Neutrophil (primary cell): ENCODE measurements at regions not wholly inside any gene's neighbourhood (a gene's known extent, or its start where the extent isn't known, plus 50 kb on each side); places are given as distances from the start of the nearest gene placed in this dataset.

Experiments
- H3K27ac ChIP-seq: fragments of 200-600 bp; sonication (generic); 2 replicates; pipeline ENCODE4 v1.5.1; 2016; ENCODE audit warnings: mild to moderate bottlenecking, moderate library complexity
- H3K27me3 ChIP-seq: fragments of 200-600 bp; sonication (generic); 2 replicates; pipeline ENCODE4 v1.6.0; 2016; ENCODE audit warnings: mild to moderate bottlenecking
- H3K36me3 ChIP-seq: fragments of 200-600 bp; sonication (generic); 2 replicates; pipeline ENCODE4 v1.5.1; 2017
- H3K4me1 ChIP-seq, 2 experiments: fragments of 200-600 bp in 1 of 2; sonication (generic) in 1 of 2; 1 replicate in 1 of 2; 2 replicates in 1 of 2; pipeline versions ENCODE4 v1.5.1 to v1.6.1; 2013 to 2016; ENCODE audit warnings: low read depth in 1 of 2, low read length in 1 of 2, mild to moderate bottlenecking in 1 of 2, moderate library complexity in 1 of 2; ENCODE audit not compliant: control insufficient read depth in 1 of 2, insufficient read depth in 1 of 2
- H3K4me3 ChIP-seq, 2 experiments: fragments of 200-600 bp in 1 of 2; sonication (generic) in 1 of 2; 1 replicate in 1 of 2; 2 replicates in 1 of 2; pipeline ENCODE4 v1.5.1; 2013 to 2016; ENCODE audit warnings: low read depth in 1 of 2, low read length in 1 of 2, mild to moderate bottlenecking in 1 of 2, moderate library complexity in 1 of 2
- H3K9me3 ChIP-seq: fragments of 200-600 bp; sonication (generic); 2 replicates; pipeline ENCODE4 v1.5.1; 2016
- CTCF ChIP-seq: fragments of 200-600 bp; sonication (generic); IDR thresholded peaks from 2 replicates; pipeline ENCODE4 v1.5.1; 2016; ENCODE audit warnings: antibody characterized with exemption

GRCh38 chr15:70271422-70272088 lies 173.8 kb upstream of the TLE3 start:
- peaks cover 18 to 22% of the 10 kb centered on the region in 2 experiments for H3K4me1 ChIP-seq
- no peak overlapping the region for H3K4me3 ChIP-seq
- no peaks in the 10 kb centered on the region for H3K36me3 ChIP-seq
- no peak overlapping the region for H3K27ac ChIP-seq
- no peaks in the 10 kb centered on the region for H3K9me3 ChIP-seq
- no peak for TF ChIP-seq CTCF
- H3K27me3 ChIP-seq = no peaks in the 10 kb centered on the region

DNA sequence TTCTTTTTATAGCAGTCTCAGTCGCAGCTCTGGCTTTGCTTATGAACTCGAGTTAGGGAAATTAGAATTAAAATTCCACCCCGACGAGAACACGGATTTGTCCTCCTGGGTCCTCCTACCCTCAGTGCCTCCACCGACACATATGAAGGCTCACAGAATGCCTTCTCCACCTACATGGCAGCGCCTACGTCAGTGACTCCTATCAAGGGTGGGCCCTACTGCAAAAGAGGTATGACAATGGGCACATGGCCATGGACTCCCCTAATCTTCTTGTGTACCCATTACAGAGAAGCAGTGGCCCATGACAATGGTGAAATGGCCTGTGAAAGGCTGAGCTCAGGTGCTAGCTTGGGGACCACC lies 173.0 kb upstream of the TLE3 start:
- Histone ChIP-seq H3K27me3 (peaks cover 6% of the 10 kb centered on the region), H3K27ac (no peak overlapping the region), H3K9me3 (no peaks in the 10 kb centered on the region), H3K4me3 (no peak overlapping the region), H3K4me1 (peaks cover 26 to 30% of the 10 kb centered on the region in 2 experiments), H3K36me3 (no peaks in the 10 kb centered on the region)
- no peak for TF ChIP-seq CTCF

DNA sequence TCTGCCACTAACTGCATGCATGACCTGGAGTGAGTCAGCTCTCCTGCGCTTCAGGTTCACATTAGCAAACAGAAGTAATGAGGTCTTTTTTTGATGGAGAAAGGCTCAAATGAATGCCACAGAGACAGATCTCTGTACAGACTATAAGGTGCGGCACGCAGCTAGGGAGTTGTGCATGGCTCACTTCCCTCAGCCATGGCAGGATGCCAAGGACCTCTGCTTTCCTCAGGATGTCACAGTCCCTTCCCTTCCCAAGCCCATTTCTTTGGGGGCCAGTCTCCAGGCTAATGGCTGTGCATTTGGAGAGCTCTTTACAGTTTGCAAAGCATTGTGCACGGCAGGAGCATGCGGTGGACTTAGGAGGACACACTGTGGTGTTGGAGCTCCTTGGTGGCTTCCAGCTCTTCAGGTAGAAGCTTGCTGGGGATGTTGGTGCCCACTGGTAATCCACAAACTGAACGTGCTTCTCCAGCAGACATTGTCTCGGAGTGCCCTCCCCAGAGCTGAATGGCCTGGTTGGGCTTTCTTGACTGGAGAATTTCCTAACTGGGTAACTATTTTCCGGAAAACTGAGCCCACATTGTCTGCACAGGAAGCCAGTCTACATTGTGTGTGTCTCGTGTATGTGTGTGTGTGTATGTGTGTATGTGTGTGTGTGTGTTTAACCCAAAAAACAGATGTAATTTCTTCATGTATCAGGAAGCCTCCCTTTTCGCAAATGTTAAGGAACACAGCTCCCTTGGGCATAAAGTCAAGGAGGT lies 172.5 kb upstream of the TLE3 start:
- peaks cover 31 to 36% of the 10 kb centered on the region in 2 experiments for H3K4me1 ChIP-seq
- peaks cover 11% of the 10 kb centered on the region for H3K27me3 ChIP-seq
- no peak for TF ChIP-seq CTCF
- no peak overlapping the region for H3K27ac ChIP-seq
- H3K4me3 ChIP-seq = no peak overlapping the region
- no peaks in the 10 kb centered on the region for H3K9me3 ChIP-seq
- no peaks in the 10 kb centered on the region for H3K36me3 ChIP-seq

- Histone ChIP-seq H3K4me1 (peaks cover 31 to 44% of the 10 kb centered on the region in 2 experiments), H3K27me3 (peaks cover 11% of the 10 kb centered on the region), H3K36me3 (no peaks in the 10 kb centered on the region)
Measured at GRCh38 chr15:70269311-70269911, 171.7 kb upstream of the TLE3 start.

More at GRCh38 chr15:70269311-70269911, 171.7 kb upstream of the TLE3 start:
- Histone ChIP-seq H3K27ac (no peak overlapping the region), H3K9me3 (no peaks in the 10 kb centered on the region), H3K4me3 (no peak overlapping the region)
- no peak for TF ChIP-seq CTCF
